ENCODE measurements at regions not wholly inside any gene's neighbourhood (a gene's known extent, or its start where the extent isn't known, plus 50 kb on each side); places are given as distances from the start of the nearest gene placed in this dataset.

- no peak for TF ChIP-seq CTCF (IDR thresholded peaks at IDR 0.05; ENCODE audit: control extremely low read depth, extremely low read depth, low read depth, missing control alignments)
- DNase-seq (ENCODE audit: extremely low spot score), result no peak
- POLR2A ChIA-PET, result no interaction called here
- CTCF ChIA-PET, result no interaction called here
These were observed 320.1 kb upstream of the DDI1 start for GRCh38 chr11:103716363-103716762.

GRCh38 chr11:103727262-103727661, 309.2 kb upstream of the DDI1 start:
- ChIA-PET CTCF (no interaction called here), POLR2A (no interaction called here)
- TF ChIP-seq CTCF (IDR thresholded peaks at IDR 0.05; ENCODE audit: control extremely low read depth, extremely low read depth, low read depth, missing control alignments), result no peak
- no peak for DNase-seq (ENCODE audit: extremely low spot score)

- no peak for TF ChIP-seq CTCF (IDR thresholded peaks at IDR 0.05; ENCODE audit: control extremely low read depth, extremely low read depth, low read depth, missing control alignments)
- DNase-seq (ENCODE audit: extremely low spot score), result no peak
- CTCF ChIA-PET, result interaction anchor here (1.2 kb wide), 1 partner anchor 96 kb away, joined by 3 read pairs; no protein-coding TSS in a partner anchor
- POLR2A ChIA-PET, result no interaction called here
These were observed 306.8 kb upstream of the DDI1 start for GRCh38 chr11:103729617-103730016.

- DNase-seq (ENCODE audit: extremely low spot score), result no peak
- CTCF ChIA-PET, result no interaction called here
- TF ChIP-seq CTCF (IDR thresholded peaks at IDR 0.05; ENCODE audit: control extremely low read depth, extremely low read depth, low read depth, missing control alignments), result no peak
- POLR2A ChIA-PET, result no interaction called here
These were observed 306.1 kb upstream of the DDI1 start for GRCh38 chr11:103730131-103730940.

- POLR2A ChIA-PET, result no interaction called here
- DNase-seq (ENCODE audit: extremely low spot score), result no peak
- no peak for TF ChIP-seq CTCF (IDR thresholded peaks at IDR 0.05; ENCODE audit: control extremely low read depth, extremely low read depth, low read depth, missing control alignments)
- CTCF ChIA-PET, result interaction anchor here (1.0 kb wide), 1 partner anchor 13 kb away, joined by 3 read pairs; no protein-coding TSS in a partner anchor
These were observed 304.8 kb upstream of the DDI1 start for GRCh38 chr11:103731670-103732069.

DNA sequence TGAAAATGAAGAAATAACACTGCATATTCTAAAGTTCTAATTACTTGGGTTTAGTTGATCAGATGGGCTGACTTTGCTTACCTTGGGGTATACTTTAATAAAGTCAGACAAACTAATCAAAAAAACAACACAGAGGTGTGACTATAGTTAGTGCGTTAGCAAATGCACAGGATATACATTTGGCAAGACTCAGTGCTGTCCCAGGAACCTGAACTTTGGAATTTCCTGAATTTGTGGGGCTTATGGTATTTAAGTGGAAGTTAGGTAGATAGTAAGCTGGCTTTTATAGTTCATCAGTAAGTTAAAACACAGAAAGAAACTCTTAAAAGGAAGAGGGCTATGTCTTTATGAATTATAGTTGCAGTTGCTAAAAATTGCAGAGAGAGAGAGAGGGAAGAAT, 302.6 kb upstream of the DDI1 start:
- no peak for DNase-seq (ENCODE audit: extremely low spot score)
- TF ChIP-seq CTCF (IDR thresholded peaks at IDR 0.05; ENCODE audit: control extremely low read depth, extremely low read depth, low read depth, missing control alignments), result no peak
- POLR2A ChIA-PET, result no interaction called here
- CTCF ChIA-PET, result interaction anchor here (1.0 to 1.9 kb wide), 2 partner anchors 16 to 51 kb away, joined by 3 to 5 read pairs; no protein-coding TSS in a partner anchor
